ENCODE measurements at regions not wholly inside any gene's neighbourhood (a gene's known extent, or its start where the extent isn't known, plus 50 kb on each side); places are given as distances from the start of the nearest gene placed in this dataset.

DNA sequence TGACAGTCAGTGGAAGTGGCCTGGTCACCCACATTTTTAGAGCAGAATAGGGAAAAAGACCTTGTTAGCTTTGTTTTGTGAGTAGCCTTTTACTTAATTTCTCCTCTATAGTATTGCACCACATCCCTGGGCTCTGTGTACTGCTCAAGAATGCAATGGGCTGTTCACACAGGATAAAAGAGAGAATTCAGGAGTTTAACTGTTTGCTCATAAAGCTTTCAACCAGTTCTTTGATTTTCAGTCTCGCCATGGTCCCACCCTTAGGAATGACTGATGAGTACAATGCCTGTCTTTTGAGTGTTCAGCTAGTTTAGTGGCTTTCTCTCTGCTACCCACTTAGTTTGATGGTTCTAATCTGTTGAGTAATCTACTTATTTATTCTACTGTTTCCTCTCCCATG is 129.7 kb downstream of the PLG start:
- TF ChIP-seq TAF1 (IDR thresholded peaks at IDR 0.05; ENCODE audit: low read depth): no peak
- TF ChIP-seq, protein P1, sequence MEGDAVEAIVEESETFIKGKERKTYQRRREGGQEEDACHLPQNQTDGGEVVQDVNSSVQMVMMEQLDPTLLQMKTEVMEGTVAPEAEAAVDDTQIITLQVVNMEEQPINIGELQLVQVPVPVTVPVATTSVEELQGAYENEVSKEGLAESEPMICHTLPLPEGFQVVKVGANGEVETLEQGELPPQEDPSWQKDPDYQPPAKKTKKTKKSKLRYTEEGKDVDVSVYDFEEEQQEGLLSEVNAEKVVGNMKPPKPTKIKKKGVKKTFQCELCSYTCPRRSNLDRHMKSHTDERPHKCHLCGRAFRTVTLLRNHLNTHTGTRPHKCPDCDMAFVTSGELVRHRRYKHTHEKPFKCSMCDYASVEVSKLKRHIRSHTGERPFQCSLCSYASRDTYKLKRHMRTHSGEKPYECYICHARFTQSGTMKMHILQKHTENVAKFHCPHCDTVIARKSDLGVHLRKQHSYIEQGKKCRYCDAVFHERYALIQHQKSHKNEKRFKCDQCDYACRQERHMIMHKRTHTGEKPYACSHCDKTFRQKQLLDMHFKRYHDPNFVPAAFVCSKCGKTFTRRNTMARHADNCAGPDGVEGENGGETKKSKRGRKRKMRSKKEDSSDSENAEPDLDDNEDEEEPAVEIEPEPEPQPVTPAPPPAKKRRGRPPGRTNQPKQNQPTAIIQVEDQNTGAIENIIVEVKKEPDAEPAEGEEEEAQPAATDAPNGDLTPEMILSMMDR (IDR thresholded peaks at IDR 0.05; ENCODE audit: poor library complexity, severe bottlenecking): no peak
- TF ChIP-seq EP300 (conservative IDR thresholded peaks at IDR 0.05; ENCODE audit: poor library complexity, severe bottlenecking): no peak
- no peak for TF ChIP-seq RAD21 (conservative IDR thresholded peaks at IDR 0.05)
- TF ChIP-seq MXI1 (conservative IDR thresholded peaks at IDR 0.05; ENCODE audit: poor library complexity, severe bottlenecking): no peak
- no peak for TF ChIP-seq EZH2 (IDR thresholded peaks at IDR 0.05; ENCODE audit: borderline replicate concordance, insufficient read depth, low read length, poor library complexity, severe bottlenecking)
- no peak for TF ChIP-seq POLR2AphosphoS5 (IDR thresholded peaks at IDR 0.05)

Data from neural cell (in vitro differentiated cells).